Posterior cingulate gyrus (tissue), 11 donors: ENCODE measurements at regions not wholly inside any gene's neighbourhood (a gene's known extent, or its start where the extent isn't known, plus 50 kb on each side); places are given as distances from the start of the nearest gene placed in this dataset.

Experiments
- DNase-seq, 10 donors: peaks; one replicate each; pipeline versions ENCODE4 v3.0.0 to v3.0.0-alpha.2; 2020 to 2021; ENCODE audit warnings: mixed read lengths in 3 of 10
- intact Hi-C: fragments of 100-400 bp; cut with DNase I; formaldehyde crosslinking; loops from one replicate; pipeline ENCODE4 v1.15.1; 2023

GRCh38 chr11:47904048-47904447, 55.9 kb upstream of the NUP160 start:
- no peak for DNase-seq
- intact Hi-C loops: loop anchor here (10.0 kb wide), 1 partner anchor 61 kb away; no protein-coding TSS in a partner anchor

- intact Hi-C loops: loop anchor here (10.0 kb wide), 1 partner anchor 65 kb away; no protein-coding TSS in a partner anchor
- DNase-seq: no peak
These were observed 51.7 kb upstream of the NUP160 start for GRCh38 chr11:47899801-47900200.
